Islet of Langerhans (tissue), 1 donor: ENCODE measurements at regions not wholly inside any gene's neighbourhood (a gene's known extent, or its start where the extent isn't known, plus 50 kb on each side); places are given as distances from the start of the nearest gene placed in this dataset.
"Not testable (repeated sequence)": the region's sequence is repeated elsewhere in the genome, so short reads cannot be mapped to it uniquely, and the experiment has no call there.

Source experiments
- FAIRE-seq: peaks from one replicate; lab custom pipeline; 2011; peaks lifted over from hg19 to GRCh38; lab: Jason Lieb, UNC

DNA sequence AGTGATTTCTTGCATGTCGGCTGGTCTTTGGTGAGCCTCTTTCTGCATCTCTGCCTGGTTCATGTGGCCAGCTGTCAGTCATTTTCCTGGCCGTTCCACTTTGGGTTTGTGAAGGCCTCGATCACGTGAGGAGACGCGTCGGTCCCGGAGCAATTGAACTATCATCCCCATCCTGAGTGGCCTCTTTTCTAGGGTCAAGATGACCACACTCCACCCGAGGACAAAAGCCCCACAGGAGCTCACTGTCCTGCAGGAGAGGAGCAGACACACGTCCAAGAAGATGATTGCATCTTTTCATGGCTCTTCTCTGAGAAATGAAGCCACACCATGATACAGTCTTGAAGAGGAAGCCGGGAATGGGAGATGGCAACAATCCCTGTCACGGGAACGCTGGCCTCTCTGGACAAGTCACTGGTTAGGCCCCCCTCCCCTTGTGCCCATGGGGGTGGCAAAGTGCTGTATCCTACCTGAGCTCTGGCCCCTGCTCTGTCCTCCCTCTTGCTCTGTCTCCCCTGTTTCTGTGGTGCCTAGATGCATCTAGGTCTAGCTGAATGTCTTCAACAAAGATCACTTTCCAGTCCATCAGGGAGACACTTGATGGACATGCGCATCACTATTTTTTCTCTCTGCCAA, 291.4 kb upstream of the ZNF337 start:
- FAIRE-seq: not testable (repeated sequence)

GRCh38 chr20:25987073-25987927, 290.6 kb upstream of the ZNF337 start:
- no peak for FAIRE-seq

GRCh38 chr20:25985597-25985996, 288.9 kb upstream of the ZNF337 start:
- FAIRE-seq: no peak

DNA sequence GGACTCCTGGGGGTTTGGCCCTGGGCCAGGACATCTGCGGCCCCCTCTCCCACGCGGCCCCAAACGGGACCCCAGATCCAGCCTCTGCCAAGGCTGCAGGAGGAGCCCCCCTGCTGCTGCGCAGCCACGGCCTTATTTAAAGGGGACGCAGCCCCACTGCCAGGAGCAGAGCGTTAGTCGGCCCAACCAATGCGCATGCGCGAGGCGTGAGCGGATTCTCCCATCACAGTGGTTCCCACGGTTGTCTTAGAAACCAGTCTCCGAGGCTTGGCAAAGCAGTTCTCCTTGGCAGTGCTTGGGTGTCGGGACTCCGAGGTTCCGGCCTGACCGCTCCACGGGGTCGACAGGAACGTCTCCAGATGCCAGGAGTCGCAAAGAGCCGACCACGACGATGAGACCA, 288.3 kb upstream of the ZNF337 start:
- FAIRE-seq: no peak

GRCh38 chr20:25982701-25983100, 286.0 kb upstream of the ZNF337 start:
- not testable (repeated sequence) for FAIRE-seq

DNA sequence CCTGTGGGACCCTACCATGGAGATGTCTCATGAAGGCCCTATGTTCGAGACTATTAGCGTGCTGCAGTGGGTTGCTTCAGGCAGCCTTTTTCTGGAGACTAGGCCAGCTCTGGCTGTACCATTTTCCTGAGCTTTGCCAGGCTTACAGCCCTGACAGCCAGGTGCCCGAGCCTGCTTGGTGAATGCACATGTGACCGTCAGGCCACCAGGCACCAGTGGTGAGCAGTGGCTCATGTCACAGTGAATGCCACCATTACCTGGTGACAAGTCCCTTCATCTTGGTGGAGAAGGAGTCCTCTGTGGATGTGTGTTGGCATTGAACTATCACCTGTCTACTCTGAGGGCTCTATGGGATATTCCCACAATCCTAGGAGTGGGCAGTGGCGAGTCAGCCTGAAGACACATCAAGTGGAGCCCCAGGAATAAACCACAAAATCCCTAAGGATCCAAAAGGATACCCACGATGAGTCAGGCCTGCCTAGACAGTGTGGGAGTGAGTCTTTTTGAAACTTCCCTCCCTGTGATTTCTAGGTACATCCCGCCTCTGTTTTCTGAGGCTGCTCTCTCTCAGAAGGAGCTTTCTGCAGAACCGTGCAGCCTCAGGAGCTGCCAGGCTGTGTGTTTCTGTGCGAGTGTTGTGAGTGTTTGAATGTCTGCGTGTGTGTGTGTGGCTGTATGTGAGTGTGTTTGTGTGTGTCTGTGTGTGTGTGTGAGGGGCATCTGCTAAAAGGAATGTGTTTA, 282.0 kb upstream of the ZNF337 start:
- not testable (repeated sequence) for FAIRE-seq

GRCh38 chr20:25975816-25976215, 279.2 kb upstream of the ZNF337 start:
- FAIRE-seq: not testable (repeated sequence)

DNA sequence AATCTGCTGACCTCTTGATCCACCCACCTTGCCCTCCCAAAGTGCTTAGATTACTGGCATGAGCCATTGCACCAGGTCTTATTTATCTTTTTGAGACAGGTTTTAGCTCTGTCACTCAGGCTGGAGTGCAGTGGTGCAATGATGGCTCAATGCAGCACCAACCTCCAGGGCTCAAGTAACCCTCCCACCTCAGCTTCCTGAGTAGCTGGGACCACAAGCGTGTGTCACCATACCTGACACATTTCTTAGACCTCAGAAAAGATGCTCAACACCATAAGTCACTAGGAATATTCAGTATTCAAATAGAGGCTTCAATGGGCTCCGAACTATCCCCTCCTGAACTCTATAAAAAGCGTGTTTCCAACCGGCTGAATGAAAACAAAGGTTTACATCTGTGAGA, 268.6 kb upstream of the ZNF337 start:
- FAIRE-seq: not testable (repeated sequence)

GRCh38 chr20:25953876-25954275, 257.2 kb upstream of the ZNF337 start:
- not testable (repeated sequence) for FAIRE-seq

- not testable (repeated sequence) for FAIRE-seq
Observed at GRCh38 chr20:25935230-25935629, 238.6 kb upstream of the ZNF337 start.

GRCh38 chr20:25932806-25933205, 236.2 kb upstream of the ZNF337 start:
- FAIRE-seq: not testable (repeated sequence)

GRCh38 chr20:25932170-25932569, 235.5 kb upstream of the ZNF337 start:
- not testable (repeated sequence) for FAIRE-seq

DNA sequence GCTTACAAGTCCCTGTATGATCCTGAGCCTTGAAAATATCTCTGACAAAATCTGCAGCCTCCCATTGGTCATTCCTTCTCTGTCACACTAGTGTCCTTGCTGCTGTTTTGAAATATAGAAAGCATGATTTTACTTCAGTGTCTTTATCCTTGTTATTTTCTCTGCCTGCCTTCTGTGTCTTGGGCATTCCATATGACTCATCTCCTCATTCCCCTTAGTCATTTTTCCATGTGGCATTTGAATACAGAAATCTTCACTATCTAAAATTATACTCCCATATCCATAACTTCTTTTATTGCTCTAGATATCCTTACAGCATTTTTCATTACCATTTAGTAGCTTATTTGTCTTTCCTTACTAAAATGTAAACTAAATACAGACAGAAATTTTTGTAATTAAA, 205.7 kb upstream of the ZNF337 start:
- FAIRE-seq: not testable (repeated sequence)

- not testable (repeated sequence) for FAIRE-seq
Observed at GRCh38 chr20:25898663-25899062, 202.0 kb upstream of the ZNF337 start.

DNA sequence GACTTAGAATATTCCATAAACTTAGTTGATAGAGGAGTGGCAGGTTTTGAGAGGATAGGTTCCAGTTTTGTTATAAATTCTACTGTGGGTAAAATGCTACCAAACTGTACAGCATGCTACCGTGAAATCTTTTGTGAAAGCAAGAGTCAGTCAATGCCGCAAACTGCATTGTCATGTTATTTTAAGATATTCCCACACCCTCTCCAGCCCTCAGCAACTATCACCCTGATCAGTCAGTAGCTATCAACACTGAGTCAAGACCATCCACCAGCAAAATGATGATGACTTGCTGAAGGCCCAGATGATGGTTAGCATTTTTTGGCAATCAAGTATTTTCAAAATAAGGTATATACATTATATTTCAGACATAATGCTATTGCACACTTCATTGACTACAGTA, 182.4 kb upstream of the ZNF337 start:
- not testable (repeated sequence) for FAIRE-seq

DNA sequence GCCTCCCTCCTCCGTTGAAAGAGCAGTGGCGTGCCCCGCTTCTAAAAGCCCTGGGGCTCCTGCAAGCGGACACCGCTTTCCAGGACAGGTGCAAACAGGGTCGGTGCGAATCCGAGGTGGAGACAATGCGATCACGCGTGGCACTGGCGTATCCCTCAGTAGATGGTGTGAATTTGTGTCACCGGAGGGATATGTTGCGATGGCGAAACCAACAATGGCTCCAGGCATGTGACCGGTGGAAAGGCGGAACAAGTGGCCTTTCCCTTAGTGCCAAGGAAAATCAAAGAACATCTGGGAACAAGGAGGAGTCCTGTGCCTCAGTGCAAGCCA, 172.0 kb upstream of the ZNF337 start:
- not testable (repeated sequence) for FAIRE-seq

DNA sequence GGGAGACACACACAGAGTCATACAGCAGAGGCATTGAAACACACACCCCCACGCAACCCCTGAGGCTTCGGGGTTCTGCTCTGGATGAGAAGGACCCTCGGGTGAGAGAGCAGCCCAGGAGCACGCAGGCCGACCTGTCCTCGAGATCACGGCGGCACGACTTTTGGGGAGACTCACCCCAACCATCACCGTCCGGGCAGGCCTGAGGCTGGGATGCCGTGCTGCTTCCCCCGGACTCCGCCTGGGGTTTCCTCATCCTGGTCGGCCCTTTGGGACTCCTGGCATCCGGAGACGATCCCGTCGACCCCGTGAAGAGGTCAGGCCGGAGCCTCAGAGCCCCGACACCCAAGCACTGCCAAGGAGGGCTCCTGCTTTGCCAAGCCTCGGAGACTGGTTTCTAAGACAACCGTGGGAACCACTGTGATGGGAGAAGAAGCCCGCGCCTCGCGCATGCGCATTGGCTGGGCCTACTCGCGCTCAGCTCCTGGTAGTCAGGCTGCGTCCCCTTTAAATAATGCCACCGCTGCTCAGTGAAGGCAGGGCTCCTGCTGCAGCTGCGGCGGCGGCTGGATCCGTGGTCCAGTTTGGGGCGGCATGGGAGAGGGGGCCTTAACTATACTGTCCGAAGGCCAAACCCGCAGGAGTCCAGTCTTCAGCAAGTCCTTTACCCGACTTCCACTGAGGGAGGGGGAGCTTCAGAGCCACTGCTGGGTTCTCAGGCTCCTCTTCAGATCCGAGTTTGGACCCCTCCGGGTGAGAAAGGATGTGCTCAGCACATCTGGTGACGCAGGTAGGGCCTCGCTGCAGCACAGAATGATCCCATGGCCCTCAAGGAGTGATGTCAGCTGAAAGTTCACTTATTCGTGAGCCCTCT, 171.4 kb upstream of the ZNF337 start:
- no peak for FAIRE-seq

- not testable (repeated sequence) for FAIRE-seq
Observed at GRCh38 chr20:25867015-25867775, 170.5 kb upstream of the ZNF337 start.

- no peak for FAIRE-seq
Observed at GRCh38 chr20:25865715-25866656, 169.3 kb upstream of the ZNF337 start.
